T-helper 1 cell treated with Interleukin-12 subunit alpha and Interleukin-12 subunit beta and Interleukin-4 antibody, amounts not matched to agents 30 ng/mL and 1 ng/mL, for 36 hours (primary cell): ENCODE measurements at regions not wholly inside any gene's neighbourhood (a gene's known extent, or its start where the extent isn't known, plus 50 kb on each side); places are given as distances from the start of the nearest gene placed in this dataset.
"Not testable (repeated sequence)": the region's sequence is repeated elsewhere in the genome, so short reads cannot be mapped to it uniquely, and the experiment has no call there.

Source experiments
- intact Hi-C: fragments of 100-400 bp; cut with micrococcal nuclease; formaldehyde crosslinking; loops from one replicate; pipeline ENCODE4 v1.15.1; 2024

GRCh38 chr7:53238021-53238605 is 202.7 kb downstream of the POM121L12 start:
- intact Hi-C loops: no loop called here

GRCh38 chr7:53239151-53239550 is 203.7 kb downstream of the POM121L12 start:
- intact Hi-C loops: not testable (repeated sequence)

- intact Hi-C loops: no loop called here
Observed at GRCh38 chr7:53245721-53246120, 210.3 kb downstream of the POM121L12 start.

- intact Hi-C loops: no loop called here
Observed at GRCh38 chr7:53246957-53247356, 211.5 kb downstream of the POM121L12 start.

- intact Hi-C loops: loop anchor here (10.0 kb wide), 1 partner anchor 58 kb away; no protein-coding TSS in a partner anchor
Observed at GRCh38 chr7:53252539-53252938, 217.1 kb downstream of the POM121L12 start.

- intact Hi-C loops: no loop called here
Observed at GRCh38 chr7:53272081-53272480, 236.6 kb downstream of the POM121L12 start.

GRCh38 chr7:53281312-53281711 is 245.9 kb downstream of the POM121L12 start:
- intact Hi-C loops: no loop called here

- intact Hi-C loops: no loop called here
Observed at GRCh38 chr7:53292341-53292740, 256.9 kb downstream of the POM121L12 start.

GRCh38 chr7:53302496-53303246 is 267.2 kb downstream of the POM121L12 start:
- intact Hi-C loops: no loop called here

- intact Hi-C loops: no loop called here
Observed at GRCh38 chr7:53303781-53304180, 268.3 kb downstream of the POM121L12 start.

- intact Hi-C loops: no loop called here
Observed at GRCh38 chr7:53306846-53307245, 271.4 kb downstream of the POM121L12 start.

GRCh38 chr7:53311205-53311604 is 275.8 kb downstream of the POM121L12 start:
- intact Hi-C loops: no loop called here

GRCh38 chr7:53315981-53316380 is 280.5 kb downstream of the POM121L12 start:
- intact Hi-C loops: no loop called here

GRCh38 chr7:53318566-53318965 is 283.1 kb downstream of the POM121L12 start:
- intact Hi-C loops: no loop called here

GRCh38 chr7:53325061-53325460 is 289.6 kb downstream of the POM121L12 start:
- intact Hi-C loops: no loop called here

- intact Hi-C loops: no loop called here
Observed at GRCh38 chr7:53326634-53327033, 291.2 kb downstream of the POM121L12 start.

GRCh38 chr7:53336105-53336668 is 300.8 kb downstream of the POM121L12 start:
- intact Hi-C loops: no loop called here

- intact Hi-C loops: no loop called here
Observed at GRCh38 chr7:53340220-53340619, 304.8 kb downstream of the POM121L12 start.

GRCh38 chr7:53350241-53350640 is 314.8 kb downstream of the POM121L12 start:
- intact Hi-C loops: no loop called here

- intact Hi-C loops: no loop called here
Observed at GRCh38 chr7:53351681-53352080, 316.2 kb downstream of the POM121L12 start.

GRCh38 chr7:53358269-53358668 is 322.8 kb downstream of the POM121L12 start:
- intact Hi-C loops: no loop called here

- intact Hi-C loops: no loop called here
Observed at GRCh38 chr7:53383131-53383530, 347.7 kb downstream of the POM121L12 start.

- intact Hi-C loops: not testable (repeated sequence)
Observed at GRCh38 chr7:53385239-53385638, 349.8 kb downstream of the POM121L12 start.
